DND-41 (cell line): ENCODE measurements at regions not wholly inside any gene's neighbourhood (a gene's known extent, or its start where the extent isn't known, plus 50 kb on each side); places are given as distances from the start of the nearest gene placed in this dataset.

Experiments
- EZH2 ChIP-seq: IDR thresholded peaks from 3 replicates; pipeline ENCODE4 v1.6.1; 2012; ENCODE audit warnings: borderline replicate concordance, low read depth, mild to moderate bottlenecking, moderate library complexity, low read length, inconsistent platforms; ENCODE audit not compliant: severe bottlenecking
- TF ChIP-seq, protein P1 (sequence below): IDR thresholded peaks from 2 replicates; pipeline ENCODE4 v1.5.1; 2012; ENCODE audit warnings: borderline replicate concordance, low read length, moderate library complexity, mild to moderate bottlenecking; ENCODE audit not compliant: poor library complexity, severe bottlenecking; ENCODE audit errors: extremely low read depth

DNA sequence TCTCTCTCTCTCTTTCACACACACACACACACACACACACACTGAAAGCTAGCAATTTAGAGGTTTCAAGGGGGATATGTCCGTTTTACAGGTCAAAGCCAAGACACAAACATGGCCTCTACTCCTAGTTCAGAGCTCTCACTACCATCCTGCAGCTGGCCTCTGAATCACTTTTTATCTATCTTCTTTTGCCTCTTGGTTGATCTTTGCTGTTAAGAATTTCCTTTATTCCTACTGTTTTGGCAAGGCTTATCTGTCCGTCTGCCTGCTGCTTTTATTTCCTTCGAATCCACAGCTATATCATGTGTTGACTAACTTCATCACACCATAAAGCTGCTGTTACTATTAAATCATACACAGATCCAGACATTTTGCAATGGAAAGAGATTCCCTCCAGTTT lies 543.0 kb downstream of the PLCL1 start:
- TF ChIP-seq, protein P1, sequence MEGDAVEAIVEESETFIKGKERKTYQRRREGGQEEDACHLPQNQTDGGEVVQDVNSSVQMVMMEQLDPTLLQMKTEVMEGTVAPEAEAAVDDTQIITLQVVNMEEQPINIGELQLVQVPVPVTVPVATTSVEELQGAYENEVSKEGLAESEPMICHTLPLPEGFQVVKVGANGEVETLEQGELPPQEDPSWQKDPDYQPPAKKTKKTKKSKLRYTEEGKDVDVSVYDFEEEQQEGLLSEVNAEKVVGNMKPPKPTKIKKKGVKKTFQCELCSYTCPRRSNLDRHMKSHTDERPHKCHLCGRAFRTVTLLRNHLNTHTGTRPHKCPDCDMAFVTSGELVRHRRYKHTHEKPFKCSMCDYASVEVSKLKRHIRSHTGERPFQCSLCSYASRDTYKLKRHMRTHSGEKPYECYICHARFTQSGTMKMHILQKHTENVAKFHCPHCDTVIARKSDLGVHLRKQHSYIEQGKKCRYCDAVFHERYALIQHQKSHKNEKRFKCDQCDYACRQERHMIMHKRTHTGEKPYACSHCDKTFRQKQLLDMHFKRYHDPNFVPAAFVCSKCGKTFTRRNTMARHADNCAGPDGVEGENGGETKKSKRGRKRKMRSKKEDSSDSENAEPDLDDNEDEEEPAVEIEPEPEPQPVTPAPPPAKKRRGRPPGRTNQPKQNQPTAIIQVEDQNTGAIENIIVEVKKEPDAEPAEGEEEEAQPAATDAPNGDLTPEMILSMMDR = no peak
- TF ChIP-seq EZH2 = no peak
